ENCODE measurements at regions not wholly inside any gene's neighbourhood (a gene's known extent, or its start where the extent isn't known, plus 50 kb on each side); places are given as distances from the start of the nearest gene placed in this dataset.

DNA sequence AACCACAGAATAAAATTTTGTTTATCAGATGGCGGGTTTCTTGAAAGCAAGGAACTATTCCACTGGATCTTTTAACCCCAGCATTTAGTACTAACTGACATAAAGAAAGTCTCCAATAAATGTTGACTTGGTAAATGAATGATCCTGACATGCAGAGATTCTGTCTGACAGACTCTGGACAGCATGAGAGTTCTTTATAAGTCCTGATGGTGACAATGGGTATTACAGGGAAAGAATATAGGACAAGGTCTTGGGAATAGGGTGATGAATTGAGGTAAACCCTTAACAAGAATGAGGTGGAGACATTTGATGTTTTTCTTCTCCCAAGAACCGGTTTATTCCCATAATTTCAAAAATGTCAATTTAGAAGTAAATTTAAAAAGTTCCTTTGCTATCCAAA, 453.9 kb downstream of the TUSC1 start:
- TF ChIP-seq, protein P1, sequence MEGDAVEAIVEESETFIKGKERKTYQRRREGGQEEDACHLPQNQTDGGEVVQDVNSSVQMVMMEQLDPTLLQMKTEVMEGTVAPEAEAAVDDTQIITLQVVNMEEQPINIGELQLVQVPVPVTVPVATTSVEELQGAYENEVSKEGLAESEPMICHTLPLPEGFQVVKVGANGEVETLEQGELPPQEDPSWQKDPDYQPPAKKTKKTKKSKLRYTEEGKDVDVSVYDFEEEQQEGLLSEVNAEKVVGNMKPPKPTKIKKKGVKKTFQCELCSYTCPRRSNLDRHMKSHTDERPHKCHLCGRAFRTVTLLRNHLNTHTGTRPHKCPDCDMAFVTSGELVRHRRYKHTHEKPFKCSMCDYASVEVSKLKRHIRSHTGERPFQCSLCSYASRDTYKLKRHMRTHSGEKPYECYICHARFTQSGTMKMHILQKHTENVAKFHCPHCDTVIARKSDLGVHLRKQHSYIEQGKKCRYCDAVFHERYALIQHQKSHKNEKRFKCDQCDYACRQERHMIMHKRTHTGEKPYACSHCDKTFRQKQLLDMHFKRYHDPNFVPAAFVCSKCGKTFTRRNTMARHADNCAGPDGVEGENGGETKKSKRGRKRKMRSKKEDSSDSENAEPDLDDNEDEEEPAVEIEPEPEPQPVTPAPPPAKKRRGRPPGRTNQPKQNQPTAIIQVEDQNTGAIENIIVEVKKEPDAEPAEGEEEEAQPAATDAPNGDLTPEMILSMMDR (IDR thresholded peaks at IDR 0.05; ENCODE audit: low read depth, low read length): no peak
- TF ChIP-seq EZH2phosphoT487 (IDR thresholded peaks at IDR 0.05; ENCODE audit: low read depth): no peak

All from OCI-LY3 (cell line).